RWPE1 (cell line): ENCODE measurements at regions not wholly inside any gene's neighbourhood (a gene's known extent, or its start where the extent isn't known, plus 50 kb on each side); places are given as distances from the start of the nearest gene placed in this dataset.

ENCODE experiments used
- CTCF ChIA-PET: fragments of 350-600 bp; sonication (Branson Sonifier 250); formaldehyde crosslinking; extraction: SDS; loops from one replicate; lab custom pipeline; 2021; lab: Yijun Ruan, JAX
- POLR2A ChIA-PET: fragments of 400-600 bp; formaldehyde crosslinking; extraction: SDS; loops from one replicate; lab custom pipeline; 2020; ENCODE audit warnings: antibody characterized with exemption; ENCODE audit not compliant: low non-redundant PET; lab: Yijun Ruan, JAX
- DNase-seq: peaks from one replicate; pipeline ENCODE4 v3.0.0; 2012; ENCODE audit warnings: low spot score
- H3K27ac ChIP-seq: fragments of 450-650 bp; 2 replicates; pipeline ENCODE4 v1.5.1; 2017
- CTCF ChIP-seq: fragments of 450-650 bp; conservative IDR thresholded peaks from 2 replicates; pipeline ENCODE4 v1.5.1; 2017; ENCODE audit warnings: low read depth, mild to moderate bottlenecking

GRCh38 chr3:156017352-156018030, 102.9 kb upstream of the KCNAB1 start:
- DNase-seq, result no peak
- TF ChIP-seq CTCF, result no peak
- CTCF ChIA-PET, result interaction anchor here (0.6 kb wide), 1 partner anchor 12 kb away, joined by 3 read pairs; no protein-coding TSS in a partner anchor
- no peak overlapping the region for H3K27ac ChIP-seq
- POLR2A ChIA-PET, result no interaction called here

GRCh38 chr3:156024904-156025533, 95.4 kb upstream of the KCNAB1 start:
- ChIA-PET POLR2A (no interaction called here), CTCF (no interaction called here)
- H3K27ac ChIP-seq, result no peak overlapping the region
- peak; percentile 13 for DNase-seq
- no peak for TF ChIP-seq CTCF

DNA sequence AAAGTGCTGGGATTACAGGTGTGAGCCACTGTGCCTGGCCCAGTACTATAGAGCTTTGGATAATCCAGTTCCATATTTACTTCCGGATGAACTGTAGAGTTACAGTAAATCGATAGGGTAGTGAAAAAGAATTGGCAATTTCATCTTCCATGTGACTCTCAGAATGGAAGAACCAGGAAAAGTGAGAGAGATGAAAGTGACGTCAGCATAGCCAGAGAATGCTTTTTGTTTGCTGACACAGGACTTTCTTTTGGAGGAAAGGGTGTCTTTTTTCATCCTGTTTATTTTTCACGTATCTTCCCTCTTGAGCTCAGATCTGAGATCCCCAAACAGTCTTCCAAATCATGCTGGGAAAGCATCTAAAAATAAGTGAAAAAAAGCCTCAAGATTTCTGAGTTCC, 91.2 kb upstream of the KCNAB1 start:
- H3K27ac ChIP-seq, result no peak overlapping the region
- POLR2A ChIA-PET, result no interaction called here
- no peak for DNase-seq
- CTCF ChIA-PET, result no interaction called here
- no peak for TF ChIP-seq CTCF

- ChIA-PET CTCF (no interaction called here), POLR2A (no interaction called here)
- TF ChIP-seq CTCF, result no peak
- H3K27ac ChIP-seq, result no peak overlapping the region
- DNase-seq, result no peak
Measured at GRCh38 chr3:156030723-156031122, 89.7 kb upstream of the KCNAB1 start.

DNA sequence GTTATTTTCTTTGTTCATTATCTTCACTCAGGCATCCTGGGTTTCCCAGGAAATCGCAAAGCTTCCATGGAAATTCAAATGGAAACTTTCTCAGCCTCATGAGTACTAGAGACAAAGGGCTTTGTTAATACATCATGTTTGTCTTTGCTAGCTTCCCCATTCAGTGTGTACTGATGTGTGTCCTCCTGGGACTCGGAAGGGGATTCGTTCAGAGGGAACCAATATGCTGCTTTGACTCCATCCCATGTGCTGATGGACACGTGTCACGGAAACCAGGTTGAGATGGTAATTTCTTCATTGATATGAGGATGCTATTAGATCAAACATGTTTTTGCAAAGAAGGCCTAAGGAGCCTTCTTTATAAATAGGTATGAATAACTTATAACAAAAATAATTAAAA, 87.0 kb upstream of the KCNAB1 start:
- no peak for TF ChIP-seq CTCF
- ChIA-PET CTCF (no interaction called here), POLR2A (no interaction called here)
- no peak overlapping the region for H3K27ac ChIP-seq
- no peak for DNase-seq

GRCh38 chr3:156035158-156035557, 85.2 kb upstream of the KCNAB1 start:
- no peak overlapping the region for H3K27ac ChIP-seq
- POLR2A ChIA-PET, result no interaction called here
- CTCF ChIA-PET, result no interaction called here
- DNase-seq, result no peak
- no peak for TF ChIP-seq CTCF
